GM21381 (cell line): ENCODE measurements at regions not wholly inside any gene's neighbourhood (a gene's known extent, or its start where the extent isn't known, plus 50 kb on each side); places are given as distances from the start of the nearest gene placed in this dataset.
"Not testable (repeated sequence)": the region's sequence is repeated elsewhere in the genome, so short reads cannot be mapped to it uniquely, and the experiment has no call there.

ENCODE experiments used
- ATAC-seq: cut with Tn5 transposase; IDR thresholded peaks from one replicate; pipeline ENCODE4 v1.9.1; 2021; ENCODE audit warnings: mild to moderate bottlenecking, moderate library complexity; ENCODE audit not compliant: unreplicated experiment

DNA sequence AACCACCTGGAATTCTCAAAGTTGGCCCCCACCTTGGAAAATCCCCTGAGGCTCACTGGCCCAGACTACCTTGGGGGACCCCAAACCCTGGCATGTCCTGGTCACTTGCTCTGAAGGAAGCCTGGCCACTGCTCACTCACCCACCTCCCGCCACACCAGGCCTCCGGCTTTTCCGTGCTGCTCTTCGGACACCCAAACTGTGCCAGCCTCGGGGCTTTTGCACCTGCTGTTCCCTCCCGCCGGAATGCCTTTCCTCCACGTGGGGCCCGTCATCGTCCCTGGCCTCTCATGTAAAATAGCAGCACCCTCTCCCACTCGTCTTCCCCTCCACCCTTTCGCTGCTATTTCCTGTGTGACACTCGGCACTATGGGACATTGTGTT, 87.2 kb upstream of the NCOR2 start:
- ATAC-seq, result no peak

DNA sequence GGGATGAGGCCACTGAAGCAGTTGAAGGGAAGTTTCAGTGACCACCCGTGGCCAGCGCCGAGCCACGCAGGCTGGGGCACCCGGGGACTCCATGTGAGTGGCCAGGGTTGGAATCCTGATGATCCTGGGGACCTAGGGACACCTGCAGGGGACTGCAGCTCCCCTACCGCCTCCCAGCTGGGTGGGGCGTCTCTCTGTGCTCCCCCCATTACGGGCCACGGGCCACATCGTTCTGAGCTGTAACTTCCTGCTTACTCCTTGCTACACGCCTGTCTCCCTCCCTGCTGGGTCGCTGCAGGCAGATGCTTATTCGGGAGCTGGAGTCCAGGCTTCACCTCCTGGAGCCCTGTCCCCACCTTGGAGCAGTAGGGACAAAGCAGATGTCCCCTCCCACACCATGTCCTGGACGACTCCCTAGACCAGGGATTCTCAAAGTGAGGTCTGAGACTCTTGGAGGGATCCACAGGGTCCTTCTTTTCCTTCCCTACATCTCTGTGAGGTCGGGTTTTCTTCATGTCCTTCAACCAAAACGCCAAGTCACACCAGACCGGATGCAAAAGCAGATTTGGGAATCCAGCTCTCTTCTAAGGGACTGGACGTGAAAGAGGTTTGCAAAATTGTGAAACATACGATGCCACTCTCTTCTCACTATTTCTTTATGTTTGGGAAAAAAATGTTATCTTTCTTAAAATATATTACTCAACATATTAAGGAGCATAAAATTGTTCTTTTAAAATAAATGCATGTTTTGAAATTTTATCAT, 85.9 kb upstream of the NCOR2 start:
- ATAC-seq, result no peak

DNA sequence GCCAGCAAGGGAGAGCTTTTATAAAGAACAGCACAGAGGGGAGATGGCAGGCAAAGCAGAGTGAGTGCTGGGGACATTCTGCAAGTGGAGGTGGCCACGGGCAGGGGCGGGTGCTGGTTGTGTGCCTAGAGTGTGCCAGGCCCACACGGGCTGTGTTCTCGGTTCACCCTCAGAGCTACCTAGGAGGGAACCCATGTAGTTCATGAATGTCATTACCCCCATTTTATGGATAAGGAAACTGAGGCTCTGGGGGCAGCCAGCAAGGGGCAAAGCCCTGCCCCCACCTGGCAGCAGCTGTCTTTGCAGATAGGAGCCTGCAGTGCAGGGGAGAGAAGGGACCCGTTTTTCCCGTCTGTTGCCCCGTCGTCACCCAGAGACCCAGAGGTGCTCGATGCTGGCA, 85.2 kb upstream of the NCOR2 start:
- ATAC-seq, result no peak

DNA sequence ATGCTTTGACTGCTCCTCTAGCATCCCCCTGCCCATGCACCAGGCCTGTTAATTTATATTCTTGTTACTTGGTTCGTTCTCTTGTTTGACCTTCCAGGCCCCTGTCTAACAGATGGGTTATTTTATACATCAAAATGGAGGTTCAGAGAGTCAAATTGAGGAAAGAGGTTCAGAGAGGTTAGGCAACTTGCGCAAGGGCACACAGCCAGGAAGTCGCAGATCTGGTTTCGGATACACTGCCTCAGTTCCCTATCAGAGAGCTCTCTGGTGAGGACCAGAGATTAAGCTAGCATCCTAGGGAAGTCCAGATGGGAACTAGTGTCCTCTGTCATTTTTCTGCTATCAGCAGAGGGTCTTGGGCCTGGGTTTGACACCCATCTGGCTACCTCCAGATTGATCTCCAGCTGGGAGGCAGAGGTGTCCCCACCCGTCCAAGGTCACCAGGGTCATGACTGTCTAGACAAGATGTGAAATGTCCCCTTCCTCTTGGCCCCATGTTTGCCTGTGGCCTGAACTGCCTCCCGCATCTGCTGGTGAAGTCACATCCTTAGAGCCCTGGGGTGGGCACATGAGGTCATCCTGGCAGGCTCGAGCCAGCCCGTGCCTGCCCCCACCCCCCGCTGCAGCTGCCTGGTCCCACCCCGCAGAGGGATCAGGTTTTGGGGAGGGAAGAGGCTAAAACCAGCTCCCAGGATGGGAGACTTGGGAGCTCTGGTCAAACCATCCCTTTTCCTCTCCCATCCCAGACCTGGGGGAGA, 84.3 kb upstream of the NCOR2 start:
- no peak for ATAC-seq

DNA sequence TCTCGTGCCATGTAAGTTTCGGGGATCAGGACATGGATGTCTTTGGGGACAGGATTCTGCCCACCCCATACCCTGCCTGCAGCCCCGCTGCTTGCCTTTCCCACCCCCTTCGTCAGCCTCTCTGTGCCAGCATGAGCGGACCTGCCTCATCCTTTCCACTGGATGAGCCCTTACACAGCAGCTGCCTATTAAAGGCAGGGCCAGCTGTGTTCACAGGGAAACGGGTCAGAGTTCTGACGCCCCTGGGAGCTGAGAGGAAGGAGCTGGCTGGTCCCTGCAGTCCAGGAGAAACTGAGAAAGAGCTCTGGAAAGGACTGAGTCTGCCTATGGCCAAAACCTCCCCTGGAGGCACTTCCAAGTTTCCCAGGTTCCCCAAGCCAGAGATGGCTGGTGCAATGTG, 83.5 kb upstream of the NCOR2 start:
- no peak for ATAC-seq

DNA sequence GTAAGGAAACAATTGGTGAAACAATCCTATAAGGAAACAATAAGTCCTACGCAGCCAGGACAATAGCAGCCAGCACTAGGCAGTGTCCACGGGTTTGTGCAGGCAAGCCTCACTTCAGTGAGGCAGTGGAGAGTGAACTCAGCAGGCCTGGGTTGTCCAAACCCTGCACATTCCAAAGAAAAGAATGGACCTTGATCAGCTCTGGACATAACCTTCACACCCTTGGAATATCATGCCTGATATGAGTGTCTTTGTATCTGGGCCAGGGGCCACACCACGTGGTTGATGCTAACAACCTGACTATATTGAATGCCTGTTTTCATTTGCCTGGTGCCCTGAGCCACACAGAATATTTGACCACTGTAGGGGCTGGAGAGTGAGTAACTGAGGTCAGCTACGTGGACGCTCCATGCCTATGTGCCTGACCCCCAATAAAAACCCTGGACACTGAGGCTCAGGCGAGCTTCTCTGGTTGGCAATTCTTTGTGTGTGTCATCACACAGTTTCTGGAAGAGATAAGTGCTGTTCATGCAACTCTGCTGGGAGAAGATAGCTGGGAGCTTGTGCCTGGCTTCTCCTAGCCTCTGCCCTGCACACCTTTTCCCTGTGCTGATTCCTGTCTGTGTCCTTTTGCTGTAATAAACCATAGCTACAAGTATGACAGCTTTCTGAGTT, 81.4 kb upstream of the NCOR2 start:
- no peak for ATAC-seq

DNA sequence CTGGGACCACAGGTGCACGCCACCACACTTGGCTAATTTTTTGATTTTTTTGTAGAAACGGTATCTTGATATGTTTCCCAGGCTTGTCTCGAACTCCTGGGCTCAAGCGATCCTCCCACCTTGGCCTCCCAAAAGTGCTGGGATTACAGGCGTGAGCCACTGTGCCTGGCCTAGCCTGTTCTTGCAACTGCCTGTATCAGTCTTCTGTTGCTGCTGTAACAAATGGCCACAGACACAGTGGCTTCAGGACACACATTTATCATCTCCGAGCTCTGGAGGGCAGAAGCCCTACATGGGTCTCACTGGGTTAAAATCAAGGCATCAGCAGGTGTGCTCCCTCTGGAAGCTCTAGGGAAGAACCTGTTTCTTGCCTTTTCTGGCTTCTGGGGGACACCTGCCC, 79.9 kb upstream of the NCOR2 start:
- ATAC-seq, result no peak

DNA sequence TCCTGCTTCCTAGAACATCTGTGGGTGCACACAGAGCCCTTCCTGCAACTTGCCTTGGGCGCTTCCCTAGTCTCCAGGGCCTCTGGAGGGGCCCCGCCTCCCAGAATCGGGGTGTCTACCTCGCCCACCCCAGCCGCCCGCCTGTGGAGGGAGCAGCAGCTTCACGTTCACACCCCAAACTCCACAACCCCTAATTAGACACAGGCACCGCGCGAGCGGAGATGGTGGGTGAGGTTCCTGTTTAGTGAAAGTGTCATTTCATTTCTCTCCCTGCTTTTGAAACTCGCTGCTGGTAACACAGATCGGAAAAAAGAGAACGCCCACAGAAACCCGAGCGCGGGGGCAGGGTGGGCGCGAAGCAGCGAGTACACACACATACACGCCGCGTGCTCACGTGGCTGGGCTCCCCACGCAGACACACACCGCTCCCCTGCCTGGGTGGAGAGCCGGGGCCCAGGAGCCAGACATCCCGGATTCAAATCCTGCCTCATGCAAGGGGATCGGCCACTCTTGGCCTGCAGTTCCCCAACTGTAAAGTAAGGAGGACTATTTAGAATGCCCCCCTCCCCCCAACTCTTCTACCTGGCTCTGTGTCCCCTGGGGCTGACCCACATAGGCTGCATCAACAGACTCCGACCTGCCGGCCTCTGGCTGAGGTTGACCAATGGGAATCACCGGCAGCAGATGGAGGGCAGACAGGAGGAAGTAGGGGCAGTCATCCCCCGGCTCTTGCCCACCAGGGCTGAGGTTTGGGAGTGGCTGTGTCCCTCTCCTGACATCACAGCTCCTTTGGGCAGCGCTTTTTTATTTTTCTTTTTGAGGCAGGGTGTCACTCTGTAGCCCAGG, 79.2 kb upstream of the NCOR2 start:
- no peak for ATAC-seq

DNA sequence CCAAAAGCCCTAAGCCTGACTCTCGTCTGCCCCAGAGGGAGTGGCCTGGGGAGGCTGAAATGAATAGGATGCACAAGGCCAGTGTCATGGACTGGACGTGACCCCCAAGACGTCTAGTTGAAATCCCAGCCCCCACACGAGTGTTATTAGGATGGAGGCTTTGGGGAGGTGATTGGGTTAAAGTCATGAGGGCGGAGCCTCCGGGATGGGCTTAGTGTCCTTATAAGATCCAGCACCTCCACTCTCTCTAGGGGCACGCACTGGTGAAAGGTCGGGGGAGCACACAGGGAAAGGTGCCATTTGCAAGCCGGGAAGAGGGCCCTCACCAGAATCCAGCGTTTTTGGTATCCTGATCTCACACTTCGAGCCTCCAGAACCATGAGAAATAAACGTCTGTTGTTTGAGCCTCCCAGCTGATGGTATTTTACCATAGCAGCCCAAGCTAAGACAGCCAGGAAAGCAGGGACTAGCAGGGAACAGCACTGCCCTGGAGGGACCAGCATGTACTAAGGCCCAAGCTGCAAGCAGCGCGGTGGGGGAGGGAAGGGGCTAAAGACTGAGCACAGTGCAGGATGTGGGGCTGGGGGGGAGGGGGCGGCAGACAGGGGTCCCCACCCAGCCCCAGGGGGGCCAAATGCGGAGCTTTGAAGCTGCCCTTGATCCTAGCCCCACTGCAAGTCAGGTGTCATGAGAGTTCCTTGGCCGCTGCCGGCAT, 78.3 kb upstream of the NCOR2 start:
- ATAC-seq, result no peak

DNA sequence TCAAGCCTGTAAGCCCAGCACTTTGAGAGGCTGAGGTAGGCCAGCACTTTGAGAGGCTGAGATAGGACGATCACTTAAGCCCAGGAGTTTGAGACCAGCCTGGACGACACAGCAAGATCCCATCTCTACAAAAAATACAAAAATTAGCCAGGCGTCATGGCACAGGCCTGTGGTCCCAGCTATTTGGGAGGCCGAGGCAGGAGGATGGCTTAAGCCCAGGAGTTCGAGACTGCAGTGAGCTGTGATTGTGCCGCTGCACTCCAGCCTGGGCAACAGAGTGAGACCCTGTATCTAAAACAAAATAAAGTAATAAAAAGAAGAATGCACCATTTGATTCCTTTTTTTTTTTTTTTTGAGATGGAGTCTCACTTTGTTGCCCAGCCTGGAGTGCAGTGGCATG, 76.4 kb upstream of the NCOR2 start:
- not testable (repeated sequence) for ATAC-seq

DNA sequence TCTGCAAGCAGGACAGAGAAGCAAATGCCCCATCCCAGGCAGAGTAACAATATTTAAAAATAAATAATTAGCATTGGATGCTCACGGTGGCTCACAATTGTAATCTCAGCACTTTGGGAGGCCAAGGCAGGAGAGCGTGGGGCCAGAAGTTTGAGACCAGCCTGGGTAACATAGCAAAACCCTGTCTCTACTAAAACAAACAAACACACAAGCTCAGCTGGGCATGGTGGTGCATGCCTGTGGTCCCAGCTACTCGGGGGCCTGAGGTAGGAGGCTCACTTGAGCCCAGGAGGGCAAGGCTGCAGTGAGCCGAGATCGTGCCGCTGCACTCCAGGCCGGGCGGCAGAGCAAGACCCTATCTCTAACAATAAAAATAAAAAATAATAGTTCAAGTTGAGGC, 74.7 kb upstream of the NCOR2 start:
- no peak for ATAC-seq

DNA sequence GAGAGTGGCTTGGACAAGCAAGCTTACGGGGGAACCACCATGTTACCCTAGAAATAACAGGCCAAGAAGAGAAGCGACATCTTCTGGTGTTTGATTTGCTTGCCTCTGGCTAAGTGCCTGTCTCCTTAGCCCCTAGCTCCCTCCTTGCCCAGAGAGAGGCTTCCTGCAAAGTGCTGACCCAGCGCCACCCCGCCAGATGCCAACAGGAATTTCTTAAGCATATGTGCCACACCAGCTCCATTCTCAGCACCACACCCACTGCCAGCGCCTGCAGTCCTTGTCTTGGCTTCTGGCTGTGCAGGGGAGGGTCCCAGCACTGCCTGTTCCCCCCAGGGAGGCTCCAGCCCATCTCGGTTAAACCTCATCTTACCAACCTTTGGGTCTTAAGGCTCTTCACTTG, 74.2 kb upstream of the NCOR2 start:
- no peak for ATAC-seq

DNA sequence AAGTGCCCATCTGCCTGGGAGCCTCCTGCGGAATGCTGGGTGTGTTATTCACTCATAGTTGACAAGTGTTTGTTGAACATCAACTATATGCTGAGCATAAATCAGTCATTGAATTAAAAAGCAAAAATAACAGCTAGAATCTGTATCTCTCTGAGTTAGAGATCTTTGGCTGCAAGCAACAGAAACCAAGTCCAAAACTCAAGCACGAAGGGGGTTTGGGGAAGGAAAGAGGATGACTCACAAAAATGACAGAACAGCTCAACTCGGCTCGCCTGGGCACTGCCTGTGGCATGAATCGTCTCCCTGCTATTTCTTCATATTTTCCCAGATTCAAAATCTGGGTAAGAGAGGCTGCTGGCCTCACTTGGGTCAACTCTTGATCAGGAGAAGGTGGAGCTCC, 72.6 kb upstream of the NCOR2 start:
- no peak for ATAC-seq

DNA sequence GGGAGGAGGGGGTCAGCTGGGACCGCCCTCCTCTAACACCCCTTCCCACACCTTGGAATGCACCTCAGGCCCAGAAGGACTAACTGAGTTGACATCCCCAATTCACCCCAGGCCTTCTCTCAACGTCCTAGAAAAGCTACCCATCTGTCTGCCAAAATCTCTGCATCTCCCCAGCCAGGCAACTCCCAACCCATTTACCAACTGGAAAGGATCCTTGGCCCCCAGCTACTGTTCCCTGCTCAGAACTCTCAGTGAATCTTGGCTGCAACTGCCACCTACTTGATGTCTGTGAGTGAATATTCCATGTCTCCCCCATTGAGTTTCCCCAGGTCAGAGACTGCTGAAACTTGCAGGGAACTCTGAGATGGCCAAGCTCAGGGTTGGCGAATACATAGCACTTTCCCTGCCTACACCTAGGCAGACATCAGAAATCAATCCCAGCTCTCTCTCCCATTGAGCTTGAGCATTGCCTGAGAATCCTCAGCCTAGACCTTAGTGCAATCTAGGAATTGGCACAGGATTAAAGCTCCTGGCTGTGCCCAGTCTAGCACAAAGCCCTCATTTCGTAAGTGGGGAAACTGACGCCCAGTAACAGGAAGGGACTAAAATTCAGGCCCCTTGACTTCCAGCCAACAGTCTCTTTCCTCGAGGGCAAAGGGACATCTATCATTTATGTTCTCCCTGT, 71.9 kb upstream of the NCOR2 start:
- no peak for ATAC-seq

DNA sequence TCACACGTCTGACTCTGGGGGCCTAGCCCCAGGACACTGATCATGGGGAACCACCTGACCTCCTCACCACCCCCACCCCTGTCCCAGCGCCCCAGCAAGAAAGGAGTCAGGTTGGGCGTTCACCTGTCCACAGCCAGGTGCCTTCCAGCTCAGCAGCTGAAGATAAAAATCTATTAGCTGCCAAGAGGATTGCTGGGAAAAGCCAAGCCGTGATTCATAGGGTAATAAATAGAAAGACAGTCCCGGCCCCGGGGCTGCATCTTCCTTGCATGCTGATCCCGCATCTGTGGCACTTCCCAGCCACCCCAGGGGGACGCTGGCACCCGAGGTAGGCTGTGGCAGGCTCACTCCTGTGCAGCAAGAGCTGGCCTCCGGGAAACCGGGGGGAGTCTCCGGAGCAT, 70.2 kb upstream of the NCOR2 start:
- no peak for ATAC-seq

DNA sequence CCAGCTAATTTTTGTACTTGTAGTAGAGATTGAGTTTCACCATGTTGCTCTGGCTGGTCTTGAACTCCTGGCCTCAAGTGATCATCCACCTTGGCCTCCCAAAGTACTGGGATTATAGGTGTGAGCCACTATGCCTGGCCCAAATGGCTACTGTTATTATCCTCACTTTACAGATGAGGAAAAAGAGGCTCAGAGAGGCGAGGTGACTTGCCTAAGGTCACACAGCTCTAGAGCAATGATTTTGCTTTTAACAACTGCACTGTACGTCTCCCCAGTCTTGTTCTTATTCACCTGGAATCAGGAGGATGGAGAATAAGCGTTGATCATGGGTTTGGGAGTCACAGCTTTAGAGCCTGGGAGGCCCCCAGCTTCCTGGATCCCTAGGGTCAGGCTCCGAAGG, 69.8 kb upstream of the NCOR2 start:
- no peak for ATAC-seq

DNA sequence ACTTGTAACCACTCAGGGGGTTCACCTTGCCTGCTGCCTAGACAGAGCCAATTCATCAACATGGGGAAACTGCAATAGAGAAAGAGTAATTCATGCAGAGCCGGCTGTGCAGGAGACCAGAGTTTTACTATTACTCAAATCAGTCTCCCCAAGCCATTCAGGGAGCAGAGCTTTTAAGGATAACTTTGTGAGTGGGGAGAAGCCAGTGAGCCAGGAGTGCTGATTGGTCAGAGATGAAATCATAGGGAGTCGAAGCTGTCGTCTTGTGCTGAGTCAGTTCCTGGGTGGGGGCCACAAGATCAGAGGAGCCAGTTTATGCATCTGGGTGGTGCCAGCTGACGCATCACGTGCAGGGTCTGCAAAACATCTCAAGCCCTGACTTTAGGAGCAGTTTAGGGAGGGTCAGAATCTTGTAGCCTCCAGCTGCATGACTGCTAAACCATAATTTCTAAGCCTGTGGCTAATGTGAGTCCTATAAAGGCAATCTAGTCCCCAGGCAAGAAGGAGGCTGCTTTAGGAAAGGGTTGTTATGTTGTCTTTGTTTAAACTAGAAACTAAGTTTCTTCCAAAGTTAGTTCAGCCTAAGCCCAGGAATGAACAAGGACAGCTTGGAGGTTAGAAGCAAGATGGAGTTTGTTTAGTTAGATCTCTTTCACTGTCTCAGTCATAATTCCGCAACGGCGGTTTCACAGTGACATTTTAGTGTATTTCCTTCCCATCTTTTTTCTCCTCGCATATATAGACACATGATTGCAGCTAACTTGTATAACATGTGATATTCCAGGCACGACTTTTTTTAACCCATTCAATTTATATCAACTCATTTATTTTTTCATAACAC, 68.9 kb upstream of the NCOR2 start:
- ATAC-seq, result no peak

DNA sequence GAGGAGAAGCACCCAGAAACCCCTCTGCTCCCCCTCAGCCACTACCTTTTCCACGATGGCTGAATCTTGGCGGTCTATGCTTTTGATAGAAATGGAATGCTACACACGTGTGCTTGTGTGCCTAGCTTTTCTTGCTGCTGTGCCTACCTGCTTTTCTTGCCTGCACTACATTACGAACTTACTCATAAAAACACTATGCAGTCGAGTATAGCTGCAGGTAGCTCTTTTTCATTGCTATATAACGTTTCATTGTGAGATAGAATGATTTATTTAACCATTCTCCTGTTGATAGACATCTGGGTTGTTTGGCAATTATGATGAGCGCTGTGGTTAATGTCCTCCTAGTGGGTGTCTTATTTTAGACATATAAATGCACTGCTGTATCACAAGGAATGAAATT, 67.9 kb upstream of the NCOR2 start:
- ATAC-seq, result no peak
